C4-2B (cell line): ENCODE measurements at regions not wholly inside any gene's neighbourhood (a gene's known extent, or its start where the extent isn't known, plus 50 kb on each side); places are given as distances from the start of the nearest gene placed in this dataset.

Source experiments
- ZFX ChIP-seq: fragments of 450-650 bp; IDR thresholded peaks from 2 replicates; pipeline ENCODE4 v1.6.1; 2017
- TF ChIP-seq, protein P1 (sequence below): fragments of 450-650 bp; conservative IDR thresholded peaks from 2 replicates; pipeline ENCODE4 v1.5.1; 2017; ENCODE audit warnings: mild to moderate bottlenecking

DNA sequence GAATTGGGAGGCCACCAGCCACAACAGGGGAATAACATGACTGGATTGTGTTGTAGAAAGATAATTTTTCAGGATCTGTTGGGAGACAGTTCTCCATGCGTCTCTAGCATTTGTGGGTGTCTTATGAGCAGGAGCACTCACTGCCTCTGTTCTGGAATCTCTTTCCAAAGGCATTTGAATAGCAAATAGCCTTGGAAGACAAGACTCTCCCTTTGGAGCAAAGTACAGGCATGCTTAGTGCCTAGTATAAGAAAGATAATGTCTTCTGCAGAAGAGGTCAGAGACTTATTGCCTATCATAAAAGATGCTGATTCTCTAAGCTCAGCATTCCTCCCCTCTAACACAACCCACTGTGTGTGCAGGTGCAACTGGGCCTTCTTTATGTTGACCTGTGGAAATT, 58.3 kb downstream of the VCPKMT start:
- TF ChIP-seq, protein P1, sequence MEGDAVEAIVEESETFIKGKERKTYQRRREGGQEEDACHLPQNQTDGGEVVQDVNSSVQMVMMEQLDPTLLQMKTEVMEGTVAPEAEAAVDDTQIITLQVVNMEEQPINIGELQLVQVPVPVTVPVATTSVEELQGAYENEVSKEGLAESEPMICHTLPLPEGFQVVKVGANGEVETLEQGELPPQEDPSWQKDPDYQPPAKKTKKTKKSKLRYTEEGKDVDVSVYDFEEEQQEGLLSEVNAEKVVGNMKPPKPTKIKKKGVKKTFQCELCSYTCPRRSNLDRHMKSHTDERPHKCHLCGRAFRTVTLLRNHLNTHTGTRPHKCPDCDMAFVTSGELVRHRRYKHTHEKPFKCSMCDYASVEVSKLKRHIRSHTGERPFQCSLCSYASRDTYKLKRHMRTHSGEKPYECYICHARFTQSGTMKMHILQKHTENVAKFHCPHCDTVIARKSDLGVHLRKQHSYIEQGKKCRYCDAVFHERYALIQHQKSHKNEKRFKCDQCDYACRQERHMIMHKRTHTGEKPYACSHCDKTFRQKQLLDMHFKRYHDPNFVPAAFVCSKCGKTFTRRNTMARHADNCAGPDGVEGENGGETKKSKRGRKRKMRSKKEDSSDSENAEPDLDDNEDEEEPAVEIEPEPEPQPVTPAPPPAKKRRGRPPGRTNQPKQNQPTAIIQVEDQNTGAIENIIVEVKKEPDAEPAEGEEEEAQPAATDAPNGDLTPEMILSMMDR: no peak
- TF ChIP-seq ZFX: no peak
